ENCODE measurements at regions not wholly inside any gene's neighbourhood (a gene's known extent, or its start where the extent isn't known, plus 50 kb on each side); places are given as distances from the start of the nearest gene placed in this dataset.
"Not testable (repeated sequence)": the region's sequence is repeated elsewhere in the genome, so short reads cannot be mapped to it uniquely, and the experiment has no call there.

- TF ChIP-seq, protein P1, sequence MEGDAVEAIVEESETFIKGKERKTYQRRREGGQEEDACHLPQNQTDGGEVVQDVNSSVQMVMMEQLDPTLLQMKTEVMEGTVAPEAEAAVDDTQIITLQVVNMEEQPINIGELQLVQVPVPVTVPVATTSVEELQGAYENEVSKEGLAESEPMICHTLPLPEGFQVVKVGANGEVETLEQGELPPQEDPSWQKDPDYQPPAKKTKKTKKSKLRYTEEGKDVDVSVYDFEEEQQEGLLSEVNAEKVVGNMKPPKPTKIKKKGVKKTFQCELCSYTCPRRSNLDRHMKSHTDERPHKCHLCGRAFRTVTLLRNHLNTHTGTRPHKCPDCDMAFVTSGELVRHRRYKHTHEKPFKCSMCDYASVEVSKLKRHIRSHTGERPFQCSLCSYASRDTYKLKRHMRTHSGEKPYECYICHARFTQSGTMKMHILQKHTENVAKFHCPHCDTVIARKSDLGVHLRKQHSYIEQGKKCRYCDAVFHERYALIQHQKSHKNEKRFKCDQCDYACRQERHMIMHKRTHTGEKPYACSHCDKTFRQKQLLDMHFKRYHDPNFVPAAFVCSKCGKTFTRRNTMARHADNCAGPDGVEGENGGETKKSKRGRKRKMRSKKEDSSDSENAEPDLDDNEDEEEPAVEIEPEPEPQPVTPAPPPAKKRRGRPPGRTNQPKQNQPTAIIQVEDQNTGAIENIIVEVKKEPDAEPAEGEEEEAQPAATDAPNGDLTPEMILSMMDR (conservative IDR thresholded peaks at IDR 0.05; ENCODE audit: low read depth, low read length): no peak
- DNase-seq (ENCODE audit: low read depth): no peak
- H3K4me3 ChIP-seq (ENCODE audit: low read length): no peak overlapping the region
Measured at GRCh38 chr20:24418731-24419130, 50.7 kb upstream of the SYNDIG1 start.

GRCh38 chr20:24417485-24417884 lies 51.9 kb upstream of the SYNDIG1 start:
- TF ChIP-seq, protein P1 (conservative IDR thresholded peaks at IDR 0.05; ENCODE audit: low read depth, low read length): no peak
- no peak for DNase-seq (ENCODE audit: low read depth)
- no peak overlapping the region for H3K4me3 ChIP-seq (ENCODE audit: low read length)

- DNase-seq (ENCODE audit: low read depth); H3K4me3 ChIP-seq (ENCODE audit: low read length): not testable (repeated sequence)
Measured at GRCh38 chr20:24415444-24415843, 54.0 kb upstream of the SYNDIG1 start.

DNA sequence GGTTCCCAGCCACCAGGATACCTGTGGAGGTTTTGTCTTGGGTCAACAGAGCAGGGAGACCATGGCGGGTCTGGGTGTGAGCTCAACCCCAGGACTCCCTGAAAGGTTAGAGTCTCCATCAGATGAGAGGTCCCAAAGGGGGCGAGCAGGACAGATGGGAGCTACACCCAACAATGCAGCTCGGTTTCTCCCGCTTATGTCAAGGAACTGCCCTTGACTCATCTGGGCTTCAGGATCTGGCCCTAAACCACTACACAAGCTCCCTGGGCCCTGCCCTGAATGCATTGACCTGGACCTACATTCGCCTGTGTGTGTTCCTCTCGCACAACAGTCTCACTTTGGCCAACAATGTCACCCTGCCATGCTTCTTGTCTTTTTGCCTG lies 57.6 kb upstream of the SYNDIG1 start:
- no peak for DNase-seq (ENCODE audit: low read depth)
- TF ChIP-seq, protein P1 (conservative IDR thresholded peaks at IDR 0.05; ENCODE audit: low read depth, low read length): no peak
- no peak overlapping the region for H3K4me3 ChIP-seq (ENCODE audit: low read length)

- no peak for DNase-seq (ENCODE audit: low read depth)
- TF ChIP-seq, protein P1 (conservative IDR thresholded peaks at IDR 0.05; ENCODE audit: low read depth, low read length): no peak
- H3K4me3 ChIP-seq (ENCODE audit: low read length): no peak overlapping the region
Measured at GRCh38 chr20:24411003-24411833, 58.2 kb upstream of the SYNDIG1 start.

- H3K4me3 ChIP-seq (ENCODE audit: low read length): no peak overlapping the region
- TF ChIP-seq, protein P1 (conservative IDR thresholded peaks at IDR 0.05; ENCODE audit: low read depth, low read length): no peak
- no peak for DNase-seq (ENCODE audit: low read depth)
Measured at GRCh38 chr20:24407151-24407550, 62.3 kb upstream of the SYNDIG1 start.

- TF ChIP-seq, protein P1 (conservative IDR thresholded peaks at IDR 0.05; ENCODE audit: low read depth, low read length): no peak
- no peak for DNase-seq (ENCODE audit: low read depth)
- no peak overlapping the region for H3K4me3 ChIP-seq (ENCODE audit: low read length)
Measured at GRCh38 chr20:24406750-24407149, 62.7 kb upstream of the SYNDIG1 start.

Measured in retinal pigment epithelial cell (primary cell).